ENCODE measurements at regions not wholly inside any gene's neighbourhood (a gene's known extent, or its start where the extent isn't known, plus 50 kb on each side); places are given as distances from the start of the nearest gene placed in this dataset.

DNA sequence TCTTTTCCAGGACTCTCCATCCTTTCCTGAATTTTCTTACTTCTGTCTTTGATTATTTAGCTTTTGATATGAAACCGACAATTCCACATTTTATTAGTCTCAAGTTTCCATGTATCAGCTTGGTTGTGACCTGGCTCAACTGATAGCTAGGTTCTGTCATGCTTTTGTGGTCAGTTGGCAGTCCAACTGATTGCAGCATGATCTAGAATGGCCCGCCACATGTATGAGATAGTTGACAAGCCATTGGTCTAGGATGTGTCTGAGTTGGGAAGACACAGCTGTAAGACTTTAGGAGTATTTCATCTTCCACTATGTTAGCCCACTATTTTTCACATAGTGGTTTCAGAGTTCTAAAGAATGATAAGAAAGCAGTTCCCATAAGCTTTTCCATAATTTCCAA, 117.5 kb upstream of the GRID2 start:
- no peaks in the 10 kb centered on the region for H3K4me1 Mint-ChIP-seq
- TF ChIP-seq, protein P1, sequence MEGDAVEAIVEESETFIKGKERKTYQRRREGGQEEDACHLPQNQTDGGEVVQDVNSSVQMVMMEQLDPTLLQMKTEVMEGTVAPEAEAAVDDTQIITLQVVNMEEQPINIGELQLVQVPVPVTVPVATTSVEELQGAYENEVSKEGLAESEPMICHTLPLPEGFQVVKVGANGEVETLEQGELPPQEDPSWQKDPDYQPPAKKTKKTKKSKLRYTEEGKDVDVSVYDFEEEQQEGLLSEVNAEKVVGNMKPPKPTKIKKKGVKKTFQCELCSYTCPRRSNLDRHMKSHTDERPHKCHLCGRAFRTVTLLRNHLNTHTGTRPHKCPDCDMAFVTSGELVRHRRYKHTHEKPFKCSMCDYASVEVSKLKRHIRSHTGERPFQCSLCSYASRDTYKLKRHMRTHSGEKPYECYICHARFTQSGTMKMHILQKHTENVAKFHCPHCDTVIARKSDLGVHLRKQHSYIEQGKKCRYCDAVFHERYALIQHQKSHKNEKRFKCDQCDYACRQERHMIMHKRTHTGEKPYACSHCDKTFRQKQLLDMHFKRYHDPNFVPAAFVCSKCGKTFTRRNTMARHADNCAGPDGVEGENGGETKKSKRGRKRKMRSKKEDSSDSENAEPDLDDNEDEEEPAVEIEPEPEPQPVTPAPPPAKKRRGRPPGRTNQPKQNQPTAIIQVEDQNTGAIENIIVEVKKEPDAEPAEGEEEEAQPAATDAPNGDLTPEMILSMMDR (IDR thresholded peaks at IDR 0.05; ENCODE audit: unreplicated experiment in 3 of 3), result no peak
- H3K27me3 Mint-ChIP-seq (ENCODE audit: low read depth), result peaks cover 4% of the 10 kb centered on the region
- no peaks in the 10 kb centered on the region for H3K36me3 Mint-ChIP-seq (ENCODE audit: low read depth)
- no peak overlapping the region for H3K27ac Mint-ChIP-seq
- peaks cover 10% of the 10 kb centered on the region for H3K9me3 Mint-ChIP-seq
- no peak overlapping the region for H3K4me3 Mint-ChIP-seq

GRCh38 chr4:92189146-92189545, 114.6 kb upstream of the GRID2 start:
- no peaks in the 10 kb centered on the region for H3K4me1 Mint-ChIP-seq
- no peaks in the 10 kb centered on the region for H3K9me3 Mint-ChIP-seq
- no peak overlapping the region for H3K4me3 Mint-ChIP-seq
- H3K36me3 Mint-ChIP-seq (ENCODE audit: low read depth), result no peaks in the 10 kb centered on the region
- H3K27me3 Mint-ChIP-seq (ENCODE audit: low read depth), result peaks cover 4% of the 10 kb centered on the region
- H3K27ac Mint-ChIP-seq, result no peak overlapping the region
- TF ChIP-seq, protein P1 (IDR thresholded peaks at IDR 0.05; ENCODE audit: unreplicated experiment in 3 of 3), result no peak

DNA sequence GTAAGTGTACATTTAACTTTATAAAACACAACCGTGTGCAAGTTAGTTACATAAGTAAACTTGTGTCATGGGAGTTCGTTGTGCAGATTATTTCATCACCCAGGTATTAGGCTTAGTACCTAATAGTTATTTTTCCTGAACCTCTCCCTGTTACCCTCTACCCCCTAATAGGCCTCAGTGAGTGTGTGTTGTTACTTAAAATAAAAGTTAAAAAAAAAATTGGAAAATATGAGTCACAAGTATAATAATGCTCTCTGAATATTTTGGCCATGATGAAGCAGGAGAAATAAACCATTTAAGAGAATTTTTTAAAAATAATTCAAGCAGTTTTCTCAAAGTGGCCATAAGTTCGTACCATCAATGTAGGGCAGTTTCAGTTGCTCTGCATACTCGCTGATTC, 105.1 kb upstream of the GRID2 start:
- TF ChIP-seq, protein P1 (IDR thresholded peaks at IDR 0.05; ENCODE audit: unreplicated experiment in 3 of 3), result no peak
- no peak overlapping the region for H3K27ac Mint-ChIP-seq

DNA sequence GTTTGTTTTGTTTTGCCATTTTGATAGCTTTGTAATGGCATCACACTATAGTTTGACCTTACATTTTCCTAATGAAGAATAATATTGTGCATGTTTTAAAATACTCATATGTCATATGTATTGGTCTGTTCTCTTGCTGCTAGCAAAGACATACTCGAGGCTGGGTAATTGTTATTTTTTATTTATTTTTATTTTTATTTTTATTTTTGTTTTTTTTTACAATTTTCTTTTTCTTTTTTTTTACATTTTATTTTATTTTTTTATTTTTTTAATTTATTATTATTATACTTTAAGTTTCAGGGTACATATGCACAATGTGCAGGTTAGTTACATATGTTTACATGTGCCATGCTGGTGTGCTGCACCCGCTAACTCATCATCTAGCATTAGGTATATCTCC, 104.6 kb upstream of the GRID2 start:
- Mint-ChIP-seq H3K36me3 (ENCODE audit: low read depth) (no peaks in the 10 kb centered on the region), H3K27ac (no peak overlapping the region), H3K27me3 (ENCODE audit: low read depth) (no peaks in the 10 kb centered on the region), H3K4me1 (peaks cover under 1% of the 10 kb centered on the region), H3K9me3 (peaks cover 3% of the 10 kb centered on the region), H3K4me3 (no peak overlapping the region)
- TF ChIP-seq, protein P1 (IDR thresholded peaks at IDR 0.05; ENCODE audit: unreplicated experiment in 3 of 3), result no peak

More for the DNA sequence above, 105.1 kb upstream of the GRID2 start:
- no peak overlapping the region for H3K4me3 Mint-ChIP-seq
- H3K9me3 Mint-ChIP-seq, result peaks cover 3% of the 10 kb centered on the region
- no peaks in the 10 kb centered on the region for H3K27me3 Mint-ChIP-seq (ENCODE audit: low read depth)
- H3K36me3 Mint-ChIP-seq (ENCODE audit: low read depth), result no peaks in the 10 kb centered on the region
- H3K4me1 Mint-ChIP-seq, result no peaks in the 10 kb centered on the region

- Mint-ChIP-seq H3K27me3 (ENCODE audit: low read depth) (no peaks in the 10 kb centered on the region), H3K4me3 (no peak overlapping the region), H3K36me3 (ENCODE audit: low read depth) (no peaks in the 10 kb centered on the region), H3K27ac (no peak overlapping the region), H3K9me3 (peaks cover 5% of the 10 kb centered on the region), H3K4me1 (no peaks in the 10 kb centered on the region)
- TF ChIP-seq, protein P1 (IDR thresholded peaks at IDR 0.05; ENCODE audit: unreplicated experiment in 3 of 3), result no peak
Measured at GRCh38 chr4:92210906-92211305, 92.9 kb upstream of the GRID2 start.

- TF ChIP-seq, protein P1 (IDR thresholded peaks at IDR 0.05; ENCODE audit: unreplicated experiment in 3 of 3), result no peak
- Mint-ChIP-seq H3K4me3 (no peak overlapping the region), H3K36me3 (ENCODE audit: low read depth) (no peaks in the 10 kb centered on the region), H3K4me1 (no peaks in the 10 kb centered on the region), H3K27me3 (ENCODE audit: low read depth) (peaks cover 5% of the 10 kb centered on the region), H3K9me3 (peaks cover 16% of the 10 kb centered on the region), H3K27ac (no peak overlapping the region)
Measured at GRCh38 chr4:92215476-92215875, 88.3 kb upstream of the GRID2 start.

Data from nephron (organoid).